ENCODE measurements at regions not wholly inside any gene's neighbourhood (a gene's known extent, or its start where the extent isn't known, plus 50 kb on each side); places are given as distances from the start of the nearest gene placed in this dataset.
A peak's percentile ranks its signal among the peaks of the same experiment; 100 is the strongest.

DNA sequence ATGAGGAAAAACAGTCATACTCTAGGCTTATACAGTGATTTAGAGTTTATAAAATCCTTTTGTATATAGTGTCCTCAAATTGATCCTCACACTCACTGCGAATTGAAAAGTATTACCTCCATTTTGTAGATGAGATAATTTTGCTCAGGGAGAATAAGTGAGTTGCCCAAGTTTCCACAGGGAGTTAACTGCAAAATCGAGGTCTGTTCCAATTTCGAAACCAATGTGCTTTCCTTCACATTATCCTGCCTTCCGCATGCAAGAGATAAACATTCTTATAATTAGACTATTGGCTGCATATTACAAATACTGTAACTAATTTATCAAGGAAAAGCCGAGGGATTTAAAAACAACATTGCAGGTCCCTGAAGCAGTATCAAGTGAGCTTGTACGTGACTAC is 667.0 kb downstream of the SQOR start:
- H3K4me1 Mint-ChIP-seq = peaks cover 6% of the 10 kb centered on the region
- Histone ChIP-seq H3K9me3 (ENCODE audit: control extremely low read depth in 1 of 3, control insufficient read depth in 2 of 3, insufficient read depth in 1 of 3, low read length in 2 of 3) (no peaks in the 10 kb centered on the region), H4K20me1 (ENCODE audit: control insufficient read depth, insufficient read depth, low read length, poor library complexity, severe bottlenecking) (no peaks in the 10 kb centered on the region), H3K27ac (ENCODE audit: low read length in 2 of 2) (no peak overlapping the region), H3K27me3 (replicated peaks in 1 of 4; ENCODE audit: control extremely low read depth in 1 of 4, control insufficient read depth in 3 of 4, insufficient read depth in 4 of 4, low read length in 3 of 4) (no peaks in the 10 kb centered on the region), H3K4me1 (ENCODE audit: control insufficient read depth in 2 of 2, insufficient read depth in 2 of 2, low read length in 2 of 2) (no peaks in the 10 kb centered on the region), H3K4me2 (replicated peaks; ENCODE audit: low read depth, low read length, poor library complexity, severe bottlenecking) (no peak overlapping the region), H3K9ac (ENCODE audit: low read length) (no peak overlapping the region), H3K36me3 (replicated peaks in 1 of 2; ENCODE audit: control extremely low read depth in 1 of 2, control insufficient read depth in 1 of 2, extremely low read depth in 1 of 2, insufficient read depth in 2 of 2, low read length in 1 of 2) (no peaks in the 10 kb centered on the region), H2AFZ (ENCODE audit: insufficient read depth, low read depth, low read length, poor library complexity, severe bottlenecking) (no peak overlapping the region), H3K79me2 (ENCODE audit: control insufficient read depth, insufficient read depth, low read length) (no peaks in the 10 kb centered on the region), H3K4me3 (ENCODE audit: control extremely low read depth in 1 of 5, extremely low read depth in 1 of 5, insufficient read depth in 1 of 5, low read depth in 2 of 5, low read length in 4 of 5) (no peak overlapping the region)
- 100% methylated on average over 1 of the region's 6 CpGs for WGBS (ENCODE audit: insufficient coverage)
- H3K27ac Mint-ChIP-seq = no peak overlapping the region
- no peak overlapping the region for H3K4me3 Mint-ChIP-seq
- TF ChIP-seq, protein P1, sequence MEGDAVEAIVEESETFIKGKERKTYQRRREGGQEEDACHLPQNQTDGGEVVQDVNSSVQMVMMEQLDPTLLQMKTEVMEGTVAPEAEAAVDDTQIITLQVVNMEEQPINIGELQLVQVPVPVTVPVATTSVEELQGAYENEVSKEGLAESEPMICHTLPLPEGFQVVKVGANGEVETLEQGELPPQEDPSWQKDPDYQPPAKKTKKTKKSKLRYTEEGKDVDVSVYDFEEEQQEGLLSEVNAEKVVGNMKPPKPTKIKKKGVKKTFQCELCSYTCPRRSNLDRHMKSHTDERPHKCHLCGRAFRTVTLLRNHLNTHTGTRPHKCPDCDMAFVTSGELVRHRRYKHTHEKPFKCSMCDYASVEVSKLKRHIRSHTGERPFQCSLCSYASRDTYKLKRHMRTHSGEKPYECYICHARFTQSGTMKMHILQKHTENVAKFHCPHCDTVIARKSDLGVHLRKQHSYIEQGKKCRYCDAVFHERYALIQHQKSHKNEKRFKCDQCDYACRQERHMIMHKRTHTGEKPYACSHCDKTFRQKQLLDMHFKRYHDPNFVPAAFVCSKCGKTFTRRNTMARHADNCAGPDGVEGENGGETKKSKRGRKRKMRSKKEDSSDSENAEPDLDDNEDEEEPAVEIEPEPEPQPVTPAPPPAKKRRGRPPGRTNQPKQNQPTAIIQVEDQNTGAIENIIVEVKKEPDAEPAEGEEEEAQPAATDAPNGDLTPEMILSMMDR (IDR thresholded peaks at IDR 0.05) = no peak
- TF ChIP-seq EZH2 (IDR thresholded peaks at IDR 0.05; ENCODE audit: borderline replicate concordance, insufficient read depth, low read depth, low read length, poor library complexity, severe bottlenecking) = no peak
- no peak for DNase-seq
- POLR2A ChIA-PET = no interaction called here
- no peak for ATAC-seq (ENCODE audit: low read depth)
- CTCF ChIA-PET = interaction anchor here (2.9 kb wide), 1 partner anchor 10 kb away, joined by 10 read pairs; no protein-coding TSS in a partner anchor
- intact Hi-C loops (cut with micrococcal nuclease) = no loop called here
- no peaks in the 10 kb centered on the region for H3K27me3 Mint-ChIP-seq
- no peaks in the 10 kb centered on the region for H3K9me3 Mint-ChIP-seq (ENCODE audit: insufficient read depth)

DNA sequence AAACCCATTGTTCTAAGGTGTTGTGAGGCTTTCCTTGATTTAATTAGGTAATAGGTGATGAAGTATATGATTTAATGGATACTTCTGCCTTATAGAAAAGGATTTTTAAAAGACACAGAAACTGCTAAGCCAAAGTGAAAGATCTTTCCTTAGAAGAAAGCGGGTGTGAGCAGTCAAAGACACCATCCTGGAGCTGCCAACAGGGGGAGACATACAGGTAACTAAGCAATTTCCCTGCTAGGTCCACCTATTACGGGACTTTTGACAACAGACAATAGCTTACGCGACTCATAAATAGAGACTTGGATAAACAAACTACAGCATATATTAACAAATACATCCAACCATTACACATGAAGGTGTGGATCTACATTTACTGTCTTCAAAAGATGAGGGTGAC is 669.5 kb downstream of the SQOR start:
- Histone ChIP-seq H2AFZ (ENCODE audit: insufficient read depth, low read depth, low read length, poor library complexity, severe bottlenecking) (no peak overlapping the region), H3K9me3 (ENCODE audit: control extremely low read depth in 1 of 3, control insufficient read depth in 2 of 3, insufficient read depth in 1 of 3, low read length in 2 of 3) (no peaks in the 10 kb centered on the region), H3K9ac (ENCODE audit: low read length) (no peak overlapping the region), H3K4me2 (replicated peaks; ENCODE audit: low read depth, low read length, poor library complexity, severe bottlenecking) (no peak overlapping the region), H4K20me1 (ENCODE audit: control insufficient read depth, insufficient read depth, low read length, poor library complexity, severe bottlenecking) (no peaks in the 10 kb centered on the region), H3K4me3 (ENCODE audit: control extremely low read depth in 1 of 5, extremely low read depth in 1 of 5, insufficient read depth in 1 of 5, low read depth in 2 of 5, low read length in 4 of 5) (no peak overlapping the region), H3K27ac (ENCODE audit: low read length in 2 of 2) (no peak overlapping the region), H3K79me2 (ENCODE audit: control insufficient read depth, insufficient read depth, low read length) (no peaks in the 10 kb centered on the region), H3K36me3 (replicated peaks in 1 of 2; ENCODE audit: control extremely low read depth in 1 of 2, control insufficient read depth in 1 of 2, extremely low read depth in 1 of 2, insufficient read depth in 2 of 2, low read length in 1 of 2) (no peaks in the 10 kb centered on the region), H3K27me3 (replicated peaks in 1 of 4; ENCODE audit: control extremely low read depth in 1 of 4, control insufficient read depth in 3 of 4, insufficient read depth in 4 of 4, low read length in 3 of 4) (no peaks in the 10 kb centered on the region), H3K4me1 (ENCODE audit: control insufficient read depth in 2 of 2, insufficient read depth in 2 of 2, low read length in 2 of 2) (no peaks in the 10 kb centered on the region)
- no peaks in the 10 kb centered on the region for H3K9me3 Mint-ChIP-seq (ENCODE audit: insufficient read depth)
- intact Hi-C loops (cut with micrococcal nuclease) = no loop called here
- no peak overlapping the region for H3K4me3 Mint-ChIP-seq
- 79% methylated on average over 2 of the region's 4 CpGs for WGBS (ENCODE audit: insufficient coverage)
- CTCF ChIA-PET = no interaction called here
- ATAC-seq (ENCODE audit: low read depth) (no peak), DNase-seq (no peak)
- POLR2A ChIA-PET = no interaction called here
- TF ChIP-seq, protein P1 (IDR thresholded peaks at IDR 0.05) = peak; percentile 34
- no peak for TF ChIP-seq EZH2 (IDR thresholded peaks at IDR 0.05; ENCODE audit: borderline replicate concordance, insufficient read depth, low read depth, low read length, poor library complexity, severe bottlenecking)
- H3K27ac Mint-ChIP-seq = no peak overlapping the region
- H3K27me3 Mint-ChIP-seq = no peaks in the 10 kb centered on the region
- H3K4me1 Mint-ChIP-seq = no peaks in the 10 kb centered on the region

Data from B cell (primary cell).